GM12873 (cell line): ENCODE measurements at regions not wholly inside any gene's neighbourhood (a gene's known extent, or its start where the extent isn't known, plus 50 kb on each side); places are given as distances from the start of the nearest gene placed in this dataset.

Experiments used
- CTCF ChIP-seq: IDR thresholded peaks from 2 replicates; pipeline ENCODE4 v1.5.1; 2012; ENCODE audit warnings: low read depth, mild to moderate bottlenecking, moderate library complexity, low read length, control low read depth; ENCODE audit not compliant: insufficient read depth; ENCODE audit errors: missing control alignments

GRCh38 chr2:38146907-38147307 is 71.0 kb upstream of the CYP1B1 start:
- TF ChIP-seq CTCF = no peak

- TF ChIP-seq CTCF = no peak
Measured at GRCh38 chr2:38146275-38146906, 70.4 kb upstream of the CYP1B1 start.

GRCh38 chr2:38145236-38145635 is 69.3 kb upstream of the CYP1B1 start:
- no peak for TF ChIP-seq CTCF

GRCh38 chr2:38142627-38143026 is 66.7 kb upstream of the CYP1B1 start:
- TF ChIP-seq CTCF = no peak

GRCh38 chr2:38141501-38141900 is 65.5 kb upstream of the CYP1B1 start:
- TF ChIP-seq CTCF = no peak

GRCh38 chr2:38138996-38139395 is 63.0 kb upstream of the CYP1B1 start:
- TF ChIP-seq CTCF = no peak

- no peak for TF ChIP-seq CTCF
Measured at GRCh38 chr2:38138419-38138818, 62.5 kb upstream of the CYP1B1 start.
